A673 (cell line): ENCODE measurements at regions not wholly inside any gene's neighbourhood (a gene's known extent, or its start where the extent isn't known, plus 50 kb on each side); places are given as distances from the start of the nearest gene placed in this dataset.

ENCODE experiments used
- BruUV-seq: library from RNA; stranded (reverse); fragments of 400-500 nt; replicated peaks from 2 replicates; lab custom pipeline; 2021; lab: Mats Ljungman, UMichigan
- CTCF ChIA-PET: fragments of 300-600 bp; sonication (Branson Sonifier 250); formaldehyde crosslinking; loops from one replicate; lab custom pipeline; 2022; ENCODE audit warnings: antibody characterized with exemption; lab: Charles Lee
- POLR2A ChIA-PET: fragments of 300-600 bp; sonication (Branson Sonifier 250); formaldehyde crosslinking; loops from one replicate; lab custom pipeline; 2022; ENCODE audit warnings: antibody characterized with exemption; ENCODE audit not compliant: low non-redundant PET; lab: Charles Lee
- DNase-seq: peaks from one replicate; pipeline ENCODE4 v3.0.0-alpha.2; 2015; ENCODE audit warnings: low spot score
- H3K27ac ChIP-seq: fragments of 200-600 bp; sonication (generic); 2 replicates; pipeline ENCODE4 v1.5.1; 2016; ENCODE audit warnings: mixed run types, low read depth, mild to moderate bottlenecking, mixed read lengths, antibody characterized with exemption, low read length; ENCODE audit not compliant: poor library complexity, severe bottlenecking
- H3K27me3 ChIP-seq: fragments of 200-600 bp; sonication (generic); replicated peaks from 2 replicates; pipeline ENCODE4 v1.6.1; 2017; ENCODE audit warnings: mixed run types, low read depth, mild to moderate bottlenecking, mixed read lengths, antibody characterized with exemption, low read length; ENCODE audit not compliant: insufficient read depth, poor library complexity
- H3K36me3 ChIP-seq: fragments of 200-600 bp; sonication (generic); 2 replicates; pipeline ENCODE4 v1.6.1; 2016; ENCODE audit warnings: mixed run types, mild to moderate bottlenecking, mixed read lengths, antibody characterized with exemption, low read length; ENCODE audit not compliant: insufficient read depth, poor library complexity, severe bottlenecking
- H3K4me1 ChIP-seq: fragments of 200-600 bp; sonication (generic); 2 replicates; pipeline ENCODE4 v1.6.1; 2017; ENCODE audit warnings: mixed run types, mild to moderate bottlenecking, mixed read lengths, antibody characterized with exemption, low read length; ENCODE audit not compliant: insufficient read depth, poor library complexity, severe bottlenecking
- H3K4me3 ChIP-seq: fragments of 200-600 bp; sonication (generic); 2 replicates; pipeline ENCODE4 v1.5.1; 2016; ENCODE audit warnings: low read depth, mixed run types, mild to moderate bottlenecking, mixed read lengths, low read length; ENCODE audit not compliant: poor library complexity, severe bottlenecking
- H3K9me3 ChIP-seq: fragments of 200-600 bp; sonication (generic); 2 replicates; pipeline ENCODE4 v1.6.1; 2016; ENCODE audit warnings: mixed run types, low read depth, mild to moderate bottlenecking, mixed read lengths, antibody characterized with exemption, low read length; ENCODE audit not compliant: poor library complexity, severe bottlenecking
- CTCF ChIP-seq: fragments of 300-800, 200-600 bp; sonication (generic); conservative IDR thresholded peaks from 2 replicates; pipeline ENCODE4 v1.5.1; 2017; ENCODE audit warnings: low read depth, mild to moderate bottlenecking, antibody characterized with exemption, low read length, moderate library complexity, mixed read lengths
- EZH2 ChIP-seq: fragments of 200-600 bp; sonication (generic); IDR thresholded peaks from 2 replicates; pipeline ENCODE4 v1.6.1; 2017; ENCODE audit warnings: borderline replicate concordance, low read depth, mild to moderate bottlenecking, mixed read lengths, antibody characterized with exemption, low read length; ENCODE audit not compliant: poor library complexity, severe bottlenecking
- intact Hi-C: fragments of 100-400 bp; cut with micrococcal nuclease; formaldehyde crosslinking; loops from one replicate; pipeline ENCODE4 v1.10.0; 2022; ENCODE audit not compliant: unreplicated experiment

GRCh38 chr15:93837450-93837849 lies 393.9 kb upstream of the MCTP2 start:
- H3K4me3 ChIP-seq = no peak overlapping the region
- no peak overlapping the region for H3K27ac ChIP-seq
- no peaks in the 10 kb centered on the region for H3K27me3 ChIP-seq
- intact Hi-C loops = no loop called here
- DNase-seq = no peak
- no peaks in the 10 kb centered on the region for H3K4me1 ChIP-seq
- TF ChIP-seq EZH2 = no peak
- TF ChIP-seq CTCF = no peak
- CTCF ChIA-PET = no interaction called here
- no peaks in the 10 kb centered on the region for H3K36me3 ChIP-seq
- H3K9me3 ChIP-seq = no peaks in the 10 kb centered on the region
- no TSS peak for BruUV-seq
- POLR2A ChIA-PET = no interaction called here

GRCh38 chr15:93835344-93835743 lies 396.0 kb upstream of the MCTP2 start:
- POLR2A ChIA-PET = no interaction called here
- TF ChIP-seq CTCF (no peak), EZH2 (no peak)
- no TSS peak for BruUV-seq
- intact Hi-C loops = no loop called here
- H3K9me3 ChIP-seq = no peaks in the 10 kb centered on the region
- no peaks in the 10 kb centered on the region for H3K4me1 ChIP-seq
- no peaks in the 10 kb centered on the region for H3K36me3 ChIP-seq
- DNase-seq = no peak
- H3K27ac ChIP-seq = no peak overlapping the region
- H3K27me3 ChIP-seq = no peaks in the 10 kb centered on the region
- CTCF ChIA-PET = no interaction called here
- H3K4me3 ChIP-seq = no peak overlapping the region

- Histone ChIP-seq H3K27me3 (no peaks in the 10 kb centered on the region), H3K4me3 (no peak overlapping the region), H3K9me3 (no peaks in the 10 kb centered on the region), H3K27ac (no peak overlapping the region), H3K4me1 (peaks cover 7% of the 10 kb centered on the region), H3K36me3 (no peaks in the 10 kb centered on the region)
- intact Hi-C loops = no loop called here
- no peak for DNase-seq
- no peak for TF ChIP-seq CTCF
- no peak for TF ChIP-seq EZH2
- no TSS peak for BruUV-seq
- CTCF ChIA-PET = no interaction called here
- POLR2A ChIA-PET = no interaction called here
These were observed 399.7 kb upstream of the MCTP2 start for GRCh38 chr15:93831641-93832040.
